ENCODE measurements at regions not wholly inside any gene's neighbourhood (a gene's known extent, or its start where the extent isn't known, plus 50 kb on each side); places are given as distances from the start of the nearest gene placed in this dataset.

- DNase-seq = no peak
These were observed 302.9 kb upstream of the RARB start for GRCh38 chr3:25125201-25125600.

GRCh38 chr3:25128735-25129134 lies 299.3 kb upstream of the RARB start:
- DNase-seq = no peak

- no peak for DNase-seq
These were observed 297.1 kb upstream of the RARB start for GRCh38 chr3:25130724-25131520.

GRCh38 chr3:25133588-25133987 lies 294.5 kb upstream of the RARB start:
- no peak for DNase-seq

GRCh38 chr3:25137606-25138005 lies 290.5 kb upstream of the RARB start:
- DNase-seq = no peak

GRCh38 chr3:25139267-25139666 lies 288.8 kb upstream of the RARB start:
- DNase-seq = no peak

- no peak for DNase-seq
These were observed 285.3 kb upstream of the RARB start for GRCh38 chr3:25142609-25143355.

- DNase-seq = no peak
These were observed 284.6 kb upstream of the RARB start for GRCh38 chr3:25143356-25144025.

GRCh38 chr3:25144430-25144829 lies 283.6 kb upstream of the RARB start:
- DNase-seq = no peak

GRCh38 chr3:25145176-25145575 lies 282.9 kb upstream of the RARB start:
- DNase-seq = no peak

GRCh38 chr3:25150199-25150598 lies 277.9 kb upstream of the RARB start:
- no peak for DNase-seq

- no peak for DNase-seq
These were observed 276.7 kb upstream of the RARB start for GRCh38 chr3:25151281-25151902.

GRCh38 chr3:25151903-25152295 lies 276.2 kb upstream of the RARB start:
- DNase-seq = no peak

GRCh38 chr3:25153136-25153535 lies 274.9 kb upstream of the RARB start:
- no peak for DNase-seq

- DNase-seq = no peak
These were observed 274.5 kb upstream of the RARB start for GRCh38 chr3:25153561-25153960.

- no peak for DNase-seq
These were observed 272.2 kb upstream of the RARB start for GRCh38 chr3:25155652-25156471.

GRCh38 chr3:25156626-25157025 lies 271.4 kb upstream of the RARB start:
- no peak for DNase-seq

- DNase-seq = no peak
These were observed 262.8 kb upstream of the RARB start for GRCh38 chr3:25165306-25165705.

GRCh38 chr3:25166016-25166415 lies 262.0 kb upstream of the RARB start:
- DNase-seq = no peak

GRCh38 chr3:25169151-25169550 lies 258.9 kb upstream of the RARB start:
- DNase-seq = no peak

- no peak for DNase-seq
These were observed 258.0 kb upstream of the RARB start for GRCh38 chr3:25170021-25170420.

- DNase-seq = no peak
These were observed 256.8 kb upstream of the RARB start for GRCh38 chr3:25171118-25171807.
